ENCODE measurements at regions not wholly inside any gene's neighbourhood (a gene's known extent, or its start where the extent isn't known, plus 50 kb on each side); places are given as distances from the start of the nearest gene placed in this dataset.

DNA sequence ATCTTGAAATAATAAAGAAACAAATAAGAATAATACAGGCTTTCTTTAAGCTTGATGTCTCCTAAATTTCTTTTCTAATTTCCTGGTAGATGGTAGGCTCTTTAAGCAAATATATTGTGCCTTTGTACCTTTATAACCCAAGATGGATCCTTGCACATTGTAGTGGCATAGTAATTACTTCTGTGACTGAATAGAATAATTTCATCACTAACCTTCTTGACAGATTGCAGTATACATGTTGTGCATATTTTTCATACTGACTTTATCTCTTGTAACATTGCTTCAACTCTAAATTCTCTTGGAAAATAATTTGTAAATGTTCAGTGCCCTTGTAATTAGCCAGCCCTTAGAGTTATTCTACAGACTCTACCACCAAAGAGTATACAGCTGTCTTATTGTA is 1433.8 kb upstream of the GBE1 start:
- Histone ChIP-seq H3K27ac (ENCODE audit: low read depth, low read length) (no peak overlapping the region), H3K27me3 (ENCODE audit: control insufficient read depth, insufficient read depth, low read length) (no peaks in the 10 kb centered on the region), H3K4me3 (ENCODE audit: low read length) (no peak overlapping the region), H3K9ac (ENCODE audit: low read length) (no peak overlapping the region), H3K36me3 (ENCODE audit: control insufficient read depth, insufficient read depth, low read length) (no peaks in the 10 kb centered on the region), H3K4me1 (ENCODE audit: control insufficient read depth, insufficient read depth, low read length) (no peaks in the 10 kb centered on the region)

DNA sequence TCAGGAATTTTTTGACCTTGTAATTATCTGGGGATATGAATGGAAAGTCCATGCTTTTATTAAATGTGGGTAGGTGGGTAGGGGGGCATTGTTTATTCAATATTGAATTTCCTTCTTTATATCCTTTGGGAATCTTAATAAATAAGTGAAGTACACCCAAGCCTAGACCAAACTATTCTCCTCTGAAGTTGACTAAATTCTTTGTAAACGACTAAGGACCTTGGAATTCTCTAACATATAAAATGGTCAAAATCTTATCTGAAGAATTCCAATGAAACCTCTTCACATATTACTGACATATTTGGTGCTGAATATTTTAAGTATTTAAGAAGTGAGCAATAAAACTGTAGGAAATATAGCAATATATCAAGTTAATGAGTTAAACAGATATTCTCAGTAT is 1432.1 kb upstream of the GBE1 start:
- H3K27me3 ChIP-seq (ENCODE audit: control insufficient read depth, insufficient read depth, low read length) = no peaks in the 10 kb centered on the region
- no peak overlapping the region for H3K27ac ChIP-seq (ENCODE audit: low read depth, low read length)
- H3K4me3 ChIP-seq (ENCODE audit: low read length) = no peak overlapping the region
- H3K36me3 ChIP-seq (ENCODE audit: control insufficient read depth, insufficient read depth, low read length) = no peaks in the 10 kb centered on the region
- H3K4me1 ChIP-seq (ENCODE audit: control insufficient read depth, insufficient read depth, low read length) = no peaks in the 10 kb centered on the region
- H3K9ac ChIP-seq (ENCODE audit: low read length) = no peak overlapping the region

DNA sequence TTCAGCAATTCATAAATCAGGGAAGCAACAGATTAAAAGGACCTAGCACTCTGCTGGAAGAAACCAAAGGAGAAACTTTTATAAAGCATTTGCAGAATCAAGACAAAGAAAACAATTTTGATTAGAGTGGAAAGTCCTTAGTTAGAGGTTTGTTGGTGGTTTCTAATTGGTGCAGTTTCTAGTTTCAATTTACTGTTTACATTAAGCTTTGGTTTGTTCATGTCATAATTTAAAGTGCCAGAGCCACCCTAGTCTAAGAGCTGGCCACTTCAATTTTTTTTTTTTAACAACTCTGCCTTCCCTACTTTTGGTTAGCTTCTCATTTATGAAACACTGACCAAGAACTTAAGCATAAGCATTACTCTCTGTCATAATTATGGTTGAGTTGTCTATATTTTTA is 1428.2 kb upstream of the GBE1 start:
- no peak overlapping the region for H3K4me3 ChIP-seq (ENCODE audit: low read length)
- H3K36me3 ChIP-seq (ENCODE audit: control insufficient read depth, insufficient read depth, low read length) = no peaks in the 10 kb centered on the region
- H3K27me3 ChIP-seq (ENCODE audit: control insufficient read depth, insufficient read depth, low read length) = no peaks in the 10 kb centered on the region
- no peaks in the 10 kb centered on the region for H3K4me1 ChIP-seq (ENCODE audit: control insufficient read depth, insufficient read depth, low read length)
- no peak overlapping the region for H3K9ac ChIP-seq (ENCODE audit: low read length)
- no peak overlapping the region for H3K27ac ChIP-seq (ENCODE audit: low read depth, low read length)

DNA sequence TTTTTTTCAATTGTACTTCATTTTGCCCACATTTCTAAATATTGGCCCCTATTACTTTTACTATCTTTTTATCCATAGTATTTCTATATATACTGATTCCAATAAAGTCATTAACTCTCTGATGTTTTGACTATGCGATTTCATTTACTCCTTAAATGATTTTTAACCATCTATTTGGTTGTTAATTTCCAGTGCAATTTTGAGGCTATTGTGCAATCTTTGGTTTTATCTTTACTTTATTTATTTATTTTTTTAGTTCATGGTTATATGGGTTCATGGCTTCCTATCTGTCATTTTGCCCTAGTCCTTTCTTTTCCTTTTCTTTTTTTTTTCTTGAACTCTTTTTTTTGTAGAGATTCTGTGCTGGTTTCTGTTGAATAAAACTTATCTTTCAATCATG is 1408.0 kb upstream of the GBE1 start:
- H3K27ac ChIP-seq (ENCODE audit: low read depth, low read length) = no peak overlapping the region
- H3K4me1 ChIP-seq (ENCODE audit: control insufficient read depth, insufficient read depth, low read length) = no peaks in the 10 kb centered on the region
- H3K9ac ChIP-seq (ENCODE audit: low read length) = no peak overlapping the region
- no peak overlapping the region for H3K4me3 ChIP-seq (ENCODE audit: low read length)
- H3K27me3 ChIP-seq (ENCODE audit: control insufficient read depth, insufficient read depth, low read length) = no peaks in the 10 kb centered on the region
- H3K36me3 ChIP-seq (ENCODE audit: control insufficient read depth, insufficient read depth, low read length) = no peaks in the 10 kb centered on the region

DNA sequence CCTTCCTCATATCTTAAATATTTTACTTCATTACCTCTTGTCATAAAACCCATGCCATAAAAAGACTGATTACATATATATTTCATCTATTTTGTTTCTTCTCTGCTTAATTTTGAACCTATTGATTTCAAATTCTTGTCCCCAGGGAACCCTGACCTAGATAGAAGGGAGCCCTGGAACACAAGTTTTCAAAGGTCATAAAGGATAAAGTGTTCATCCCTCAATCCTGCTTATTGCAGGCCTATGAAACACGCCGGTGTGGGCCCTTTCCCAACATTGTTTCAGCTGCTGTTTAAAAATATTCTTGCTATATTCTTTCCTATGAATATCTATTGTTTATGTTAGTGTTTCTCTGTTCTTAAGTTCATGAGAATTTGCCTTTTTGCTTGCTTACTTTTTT is 1389.5 kb upstream of the GBE1 start:
- no peak overlapping the region for H3K4me3 ChIP-seq (ENCODE audit: low read length)
- no peaks in the 10 kb centered on the region for H3K4me1 ChIP-seq (ENCODE audit: control insufficient read depth, insufficient read depth, low read length)
- H3K9ac ChIP-seq (ENCODE audit: low read length) = no peak overlapping the region
- H3K36me3 ChIP-seq (ENCODE audit: control insufficient read depth, insufficient read depth, low read length) = no peaks in the 10 kb centered on the region
- no peak overlapping the region for H3K27ac ChIP-seq (ENCODE audit: low read depth, low read length)
- no peaks in the 10 kb centered on the region for H3K27me3 ChIP-seq (ENCODE audit: control insufficient read depth, insufficient read depth, low read length)

DNA sequence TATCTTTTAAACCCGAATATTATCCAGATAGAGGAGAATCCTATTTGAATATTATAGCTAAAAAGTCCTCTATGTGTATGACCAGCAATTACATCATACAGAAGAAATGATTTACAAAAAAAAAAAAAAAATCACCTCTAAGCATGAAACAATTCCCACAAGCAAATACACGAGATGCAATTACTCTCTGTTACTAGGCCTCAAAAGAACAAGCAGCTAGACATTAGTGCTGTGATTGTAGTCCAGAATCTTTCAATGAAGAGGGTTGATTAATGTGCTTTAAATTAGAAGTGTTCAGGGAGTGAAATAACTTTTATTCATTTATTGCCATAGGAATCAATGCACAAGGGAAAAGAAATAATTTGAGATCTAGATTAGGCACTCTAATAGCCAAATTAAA is 1379.5 kb upstream of the GBE1 start:
- Histone ChIP-seq H3K27me3 (ENCODE audit: control insufficient read depth, insufficient read depth, low read length) (no peaks in the 10 kb centered on the region), H3K27ac (ENCODE audit: low read depth, low read length) (no peak overlapping the region), H3K36me3 (ENCODE audit: control insufficient read depth, insufficient read depth, low read length) (no peaks in the 10 kb centered on the region), H3K9ac (ENCODE audit: low read length) (no peak overlapping the region), H3K4me1 (ENCODE audit: control insufficient read depth, insufficient read depth, low read length) (no peaks in the 10 kb centered on the region), H3K4me3 (ENCODE audit: low read length) (no peak overlapping the region)

DNA sequence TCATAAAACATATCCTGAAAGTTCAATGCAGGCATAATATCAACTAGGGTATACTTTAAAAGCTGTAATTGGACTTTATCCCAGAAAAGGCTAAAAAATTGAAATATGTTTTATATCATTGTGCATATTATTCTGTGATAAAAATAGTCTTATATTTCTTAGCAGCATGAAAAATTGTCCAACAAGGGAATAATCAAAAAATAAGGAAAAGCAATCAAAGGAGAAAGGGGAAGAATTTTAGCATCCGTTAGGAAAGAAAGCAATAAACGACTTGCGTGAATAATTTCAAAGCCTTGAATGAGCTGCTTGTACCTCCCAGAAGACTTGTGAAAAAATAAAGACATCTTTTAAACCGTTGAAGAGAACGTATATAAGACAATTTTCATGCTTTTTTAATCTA is 1369.8 kb upstream of the GBE1 start:
- no peak overlapping the region for H3K27ac ChIP-seq (ENCODE audit: low read depth, low read length)
- H3K27me3 ChIP-seq (ENCODE audit: control insufficient read depth, insufficient read depth, low read length) = no peaks in the 10 kb centered on the region
- H3K4me1 ChIP-seq (ENCODE audit: control insufficient read depth, insufficient read depth, low read length) = no peaks in the 10 kb centered on the region
- H3K36me3 ChIP-seq (ENCODE audit: control insufficient read depth, insufficient read depth, low read length) = no peaks in the 10 kb centered on the region
- H3K4me3 ChIP-seq (ENCODE audit: low read length) = no peak overlapping the region
- no peak overlapping the region for H3K9ac ChIP-seq (ENCODE audit: low read length)

DNA sequence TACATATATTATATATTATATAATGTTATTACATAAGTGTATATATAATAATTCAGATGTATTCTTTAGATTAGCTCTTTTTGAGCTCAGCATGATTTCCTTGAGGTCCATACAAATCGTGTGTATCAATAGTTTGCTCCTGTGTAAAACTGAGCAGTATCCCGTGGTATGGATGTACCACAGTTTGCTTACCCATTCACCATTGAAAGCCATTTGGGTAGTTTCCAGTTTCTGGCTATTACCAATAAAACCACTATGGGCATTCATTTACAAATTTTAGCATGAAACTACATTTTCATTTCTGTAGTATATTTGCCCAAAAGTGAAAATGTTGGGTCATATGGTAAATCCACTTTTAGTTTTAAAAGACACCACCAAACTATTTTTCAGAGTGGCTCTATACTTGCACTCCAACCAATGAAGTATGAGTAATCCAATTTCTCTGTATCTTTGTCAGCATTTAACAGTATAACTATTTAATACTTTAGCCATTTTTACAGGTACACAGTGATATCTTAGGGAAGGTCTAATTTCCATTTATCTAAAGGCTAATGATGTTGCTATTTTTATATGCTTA is 1361.4 kb upstream of the GBE1 start:
- Histone ChIP-seq H3K9ac (ENCODE audit: low read length) (no peak overlapping the region), H3K4me1 (ENCODE audit: control insufficient read depth, insufficient read depth, low read length) (no peaks in the 10 kb centered on the region), H3K36me3 (ENCODE audit: control insufficient read depth, insufficient read depth, low read length) (no peaks in the 10 kb centered on the region), H3K27me3 (ENCODE audit: control insufficient read depth, insufficient read depth, low read length) (no peaks in the 10 kb centered on the region), H3K4me3 (ENCODE audit: low read length) (no peak overlapping the region), H3K27ac (ENCODE audit: low read depth, low read length) (no peak overlapping the region)

DNA sequence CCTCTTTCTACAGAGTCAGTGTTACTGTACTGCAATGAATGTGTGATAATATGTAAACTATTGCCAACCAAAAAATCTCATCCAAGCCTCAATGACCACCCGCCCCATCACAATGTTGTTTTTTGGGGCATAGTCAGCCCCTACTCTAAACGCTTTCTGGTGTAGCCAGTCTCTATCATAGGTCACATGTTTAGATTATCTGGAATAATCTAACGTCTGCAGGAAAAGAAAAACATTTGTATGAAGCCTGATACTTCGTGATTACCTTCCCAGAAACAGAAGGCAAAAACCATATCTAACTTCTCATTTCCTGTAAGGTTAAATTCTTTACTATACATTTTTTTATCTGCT is 1331.8 kb upstream of the GBE1 start:
- H3K9ac ChIP-seq (ENCODE audit: low read length) = no peak overlapping the region
- H3K27ac ChIP-seq (ENCODE audit: low read depth, low read length) = no peak overlapping the region
- H3K27me3 ChIP-seq (ENCODE audit: control insufficient read depth, insufficient read depth, low read length) = no peaks in the 10 kb centered on the region
- no peak overlapping the region for H3K4me3 ChIP-seq (ENCODE audit: low read length)
- no peaks in the 10 kb centered on the region for H3K4me1 ChIP-seq (ENCODE audit: control insufficient read depth, insufficient read depth, low read length)
- H3K36me3 ChIP-seq (ENCODE audit: control insufficient read depth, insufficient read depth, low read length) = no peaks in the 10 kb centered on the region

DNA sequence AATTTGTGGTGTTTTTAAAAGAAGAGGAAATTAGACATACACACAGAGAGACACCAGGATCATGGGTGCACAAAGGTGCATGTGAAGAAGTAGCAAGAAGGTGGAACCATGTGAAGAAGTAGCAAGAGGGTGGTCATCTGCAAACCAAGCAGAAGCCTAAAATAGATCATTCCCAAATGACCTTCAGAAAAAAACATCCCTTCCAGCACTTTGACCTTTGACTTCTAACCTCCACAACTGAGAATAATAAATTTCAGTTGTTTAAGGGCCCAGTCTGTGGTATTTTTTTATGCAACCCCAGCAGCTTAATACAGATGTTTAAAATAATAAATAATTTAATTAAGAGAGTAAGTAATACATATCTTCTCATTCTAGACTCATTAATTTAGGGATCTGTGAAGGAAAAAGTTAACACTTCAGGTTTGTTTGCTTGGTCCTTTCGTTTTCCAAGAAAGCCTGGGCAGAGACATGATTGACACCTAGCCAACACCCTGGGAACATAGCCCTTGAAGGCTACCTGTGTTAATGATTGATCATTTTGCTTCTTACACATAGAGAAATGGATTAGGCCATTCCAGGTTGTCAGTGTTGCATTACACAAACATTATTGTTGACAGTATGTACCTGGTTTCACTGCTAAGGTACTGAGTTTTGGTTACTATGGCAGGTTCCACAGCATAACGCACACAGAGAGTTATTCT is 1331.2 kb upstream of the GBE1 start:
- H3K36me3 ChIP-seq (ENCODE audit: control insufficient read depth, insufficient read depth, low read length) = no peaks in the 10 kb centered on the region
- no peak overlapping the region for H3K4me3 ChIP-seq (ENCODE audit: low read length)
- H3K27me3 ChIP-seq (ENCODE audit: control insufficient read depth, insufficient read depth, low read length) = no peaks in the 10 kb centered on the region
- H3K4me1 ChIP-seq (ENCODE audit: control insufficient read depth, insufficient read depth, low read length) = no peaks in the 10 kb centered on the region
- no peak overlapping the region for H3K27ac ChIP-seq (ENCODE audit: low read depth, low read length)
- H3K9ac ChIP-seq (ENCODE audit: low read length) = no peak overlapping the region

DNA sequence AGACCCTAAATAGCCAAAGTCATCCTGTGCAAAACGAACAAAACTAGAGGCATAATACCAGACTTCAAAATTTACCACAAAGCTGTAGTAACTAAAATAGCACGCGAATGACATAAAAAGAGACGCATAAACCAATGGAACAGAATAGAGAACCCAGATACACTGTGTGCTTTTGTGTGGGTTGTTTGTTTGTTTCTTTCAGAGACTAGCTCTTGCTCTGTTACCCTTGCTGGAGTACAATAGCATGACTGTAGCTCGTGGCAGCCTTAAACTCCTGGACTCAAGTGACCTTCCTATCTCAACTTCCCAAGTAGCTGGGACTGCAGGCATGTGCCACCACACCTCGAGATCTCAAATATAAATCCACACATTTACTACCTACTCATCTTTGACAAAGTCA is 1314.6 kb upstream of the GBE1 start:
- Histone ChIP-seq H3K27me3 (ENCODE audit: control insufficient read depth, insufficient read depth, low read length) (no peaks in the 10 kb centered on the region), H3K27ac (ENCODE audit: low read depth, low read length) (no peak overlapping the region), H3K4me1 (ENCODE audit: control insufficient read depth, insufficient read depth, low read length) (no peaks in the 10 kb centered on the region), H3K36me3 (ENCODE audit: control insufficient read depth, insufficient read depth, low read length) (no peaks in the 10 kb centered on the region), H3K4me3 (ENCODE audit: low read length) (no peak overlapping the region), H3K9ac (ENCODE audit: low read length) (no peak overlapping the region)

DNA sequence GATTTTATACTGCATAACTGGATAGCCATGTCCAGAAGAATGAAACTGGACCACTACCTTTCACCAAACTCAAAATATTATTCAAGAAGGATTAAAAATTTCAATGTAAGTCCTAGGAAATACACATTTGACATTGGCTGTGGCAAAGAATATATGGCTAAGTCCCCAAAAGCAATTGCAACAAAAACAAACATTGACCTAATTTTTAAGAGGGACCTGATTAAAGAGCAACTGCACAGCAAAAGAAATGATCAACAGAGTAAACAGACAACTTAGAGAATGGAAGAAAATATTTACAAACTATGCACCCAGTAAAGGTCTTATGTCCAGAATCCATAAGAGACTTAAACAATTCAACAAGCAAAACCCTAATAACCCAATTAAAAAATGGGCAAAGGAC is 1313.0 kb upstream of the GBE1 start:
- Histone ChIP-seq H3K27ac (ENCODE audit: low read depth, low read length) (no peak overlapping the region), H3K27me3 (ENCODE audit: control insufficient read depth, insufficient read depth, low read length) (no peaks in the 10 kb centered on the region), H3K4me1 (ENCODE audit: control insufficient read depth, insufficient read depth, low read length) (no peaks in the 10 kb centered on the region), H3K4me3 (ENCODE audit: low read length) (no peak overlapping the region), H3K36me3 (ENCODE audit: control insufficient read depth, insufficient read depth, low read length) (no peaks in the 10 kb centered on the region), H3K9ac (ENCODE audit: low read length) (no peak overlapping the region)

DNA sequence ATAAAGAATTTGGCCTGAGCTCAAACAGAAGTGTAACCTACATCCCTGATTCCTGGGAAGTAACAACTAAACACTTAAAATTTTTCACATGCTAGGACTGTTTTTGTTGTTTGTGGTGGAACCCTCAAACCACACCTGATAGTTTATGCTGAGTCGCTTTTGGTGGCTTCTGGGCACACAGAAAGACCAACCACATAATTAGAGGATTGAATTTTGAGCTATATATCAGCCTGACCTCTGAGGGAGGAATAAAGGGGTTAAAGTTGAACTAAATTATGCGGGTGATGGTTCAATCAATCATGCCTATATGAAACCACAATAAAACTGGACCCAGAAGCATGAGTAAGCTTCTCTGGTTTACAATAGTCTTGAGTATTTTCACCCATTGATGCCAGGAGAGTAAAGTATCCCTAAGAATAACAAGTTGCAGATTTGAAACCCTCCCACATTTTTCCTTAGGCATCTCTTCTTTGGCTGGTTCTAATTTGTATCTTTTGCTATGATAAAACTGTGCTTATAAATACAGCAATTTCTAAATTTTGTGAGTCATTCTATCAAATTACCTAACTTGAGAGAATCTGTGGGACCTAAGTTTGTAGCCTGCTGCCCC is 1304.5 kb upstream of the GBE1 start:
- no peaks in the 10 kb centered on the region for H3K27me3 ChIP-seq (ENCODE audit: control insufficient read depth, insufficient read depth, low read length)
- no peak overlapping the region for H3K4me3 ChIP-seq (ENCODE audit: low read length)
- no peaks in the 10 kb centered on the region for H3K36me3 ChIP-seq (ENCODE audit: control insufficient read depth, insufficient read depth, low read length)
- no peak overlapping the region for H3K27ac ChIP-seq (ENCODE audit: low read depth, low read length)
- H3K9ac ChIP-seq (ENCODE audit: low read length) = no peak overlapping the region
- no peaks in the 10 kb centered on the region for H3K4me1 ChIP-seq (ENCODE audit: control insufficient read depth, insufficient read depth, low read length)
